Activated naive CD4-positive, alpha-beta T cell treated with anti-CD3 and anti-CD28 coated beads, Interleukin-2, amount 50 U/mL, for 24 hours (primary cell): ENCODE measurements at regions not wholly inside any gene's neighbourhood (a gene's known extent, or its start where the extent isn't known, plus 50 kb on each side); places are given as distances from the start of the nearest gene placed in this dataset.

Source experiments
- H3K27ac Mint-ChIP-seq: one replicate; pipeline ENCODE4 v1.8.0; 2021; ENCODE audit warnings: mild to moderate bottlenecking, mixed read lengths
- H3K27me3 Mint-ChIP-seq: one replicate; pipeline ENCODE4 v1.8.0; 2021; ENCODE audit warnings: mixed read lengths
- H3K36me3 Mint-ChIP-seq: one replicate; pipeline ENCODE4 v1.8.0; 2021; ENCODE audit warnings: mixed read lengths
- H3K4me1 Mint-ChIP-seq: one replicate; pipeline ENCODE4 v1.8.0; 2021; ENCODE audit warnings: mixed read lengths
- H3K4me3 Mint-ChIP-seq: one replicate; pipeline ENCODE4 v1.8.0; 2021; ENCODE audit warnings: mild to moderate bottlenecking, mixed read lengths
- H3K9me3 Mint-ChIP-seq: one replicate; pipeline ENCODE4 v1.8.0; 2021; ENCODE audit warnings: mixed read lengths

GRCh38 chr9:118976160-118976559 lies 393.1 kb downstream of the BRINP1 start:
- Mint-ChIP-seq H3K36me3 (no peaks in the 10 kb centered on the region), H3K4me1 (no peaks in the 10 kb centered on the region), H3K9me3 (no peaks in the 10 kb centered on the region), H3K27ac (no peak overlapping the region), H3K4me3 (no peak overlapping the region), H3K27me3 (peaks cover 1% of the 10 kb centered on the region)

- Mint-ChIP-seq H3K36me3 (no peaks in the 10 kb centered on the region), H3K9me3 (peaks cover 5% of the 10 kb centered on the region), H3K27me3 (peaks cover 2% of the 10 kb centered on the region), H3K27ac (no peak overlapping the region), H3K4me1 (no peaks in the 10 kb centered on the region), H3K4me3 (no peak overlapping the region)
Measured at GRCh38 chr9:118984607-118985006, 384.6 kb downstream of the BRINP1 start.

- Mint-ChIP-seq H3K36me3 (no peaks in the 10 kb centered on the region), H3K27ac (no peak overlapping the region), H3K4me3 (no peak overlapping the region), H3K4me1 (no peaks in the 10 kb centered on the region), H3K9me3 (peaks cover 6% of the 10 kb centered on the region), H3K27me3 (peaks cover 2% of the 10 kb centered on the region)
Measured at GRCh38 chr9:118985851-118986250, 383.4 kb downstream of the BRINP1 start.

GRCh38 chr9:118987167-118987566 lies 382.1 kb downstream of the BRINP1 start:
- Mint-ChIP-seq H3K4me3 (no peak overlapping the region), H3K27me3 (peaks cover 2% of the 10 kb centered on the region), H3K4me1 (no peaks in the 10 kb centered on the region), H3K9me3 (peaks cover 6% of the 10 kb centered on the region), H3K36me3 (no peaks in the 10 kb centered on the region), H3K27ac (no peak overlapping the region)

GRCh38 chr9:118990949-118991348 lies 378.3 kb downstream of the BRINP1 start:
- Mint-ChIP-seq H3K27ac (no peak overlapping the region), H3K36me3 (no peaks in the 10 kb centered on the region), H3K4me1 (no peaks in the 10 kb centered on the region), H3K9me3 (peaks cover 6% of the 10 kb centered on the region), H3K4me3 (no peak overlapping the region), H3K27me3 (peaks cover 2% of the 10 kb centered on the region)

- no peaks in the 10 kb centered on the region for H3K4me1 Mint-ChIP-seq
- H3K9me3 Mint-ChIP-seq: peaks cover 6% of the 10 kb centered on the region
- peaks cover 2% of the 10 kb centered on the region for H3K27me3 Mint-ChIP-seq
- H3K4me3 Mint-ChIP-seq: no peak overlapping the region
- H3K36me3 Mint-ChIP-seq: no peaks in the 10 kb centered on the region
- no peak overlapping the region for H3K27ac Mint-ChIP-seq
Measured at GRCh38 chr9:118991366-118992285, 377.6 kb downstream of the BRINP1 start.

GRCh38 chr9:118992813-118993794 lies 376.1 kb downstream of the BRINP1 start:
- H3K4me1 Mint-ChIP-seq: no peaks in the 10 kb centered on the region
- H3K27me3 Mint-ChIP-seq: peaks cover 2% of the 10 kb centered on the region
- H3K9me3 Mint-ChIP-seq: peaks cover 6% of the 10 kb centered on the region
- H3K36me3 Mint-ChIP-seq: no peaks in the 10 kb centered on the region
- H3K27ac Mint-ChIP-seq: no peak overlapping the region
- no peak overlapping the region for H3K4me3 Mint-ChIP-seq

- no peak overlapping the region for H3K4me3 Mint-ChIP-seq
- no peaks in the 10 kb centered on the region for H3K4me1 Mint-ChIP-seq
- no peaks in the 10 kb centered on the region for H3K36me3 Mint-ChIP-seq
- H3K27me3 Mint-ChIP-seq: peaks cover 2% of the 10 kb centered on the region
- H3K9me3 Mint-ChIP-seq: peaks cover 6% of the 10 kb centered on the region
- H3K27ac Mint-ChIP-seq: no peak overlapping the region
Measured at GRCh38 chr9:118993965-118994364, 375.3 kb downstream of the BRINP1 start.

GRCh38 chr9:119002491-119002890 lies 366.7 kb downstream of the BRINP1 start:
- Mint-ChIP-seq H3K27ac (no peak overlapping the region), H3K9me3 (peaks cover under 1% of the 10 kb centered on the region), H3K27me3 (no peaks in the 10 kb centered on the region), H3K36me3 (no peaks in the 10 kb centered on the region), H3K4me3 (no peak overlapping the region), H3K4me1 (no peaks in the 10 kb centered on the region)

- Mint-ChIP-seq H3K9me3 (peaks cover 7% of the 10 kb centered on the region), H3K4me1 (no peaks in the 10 kb centered on the region), H3K4me3 (no peak overlapping the region), H3K36me3 (no peaks in the 10 kb centered on the region), H3K27ac (no peak overlapping the region), H3K27me3 (no peaks in the 10 kb centered on the region)
Measured at GRCh38 chr9:119003201-119003611, 366.0 kb downstream of the BRINP1 start.

- Mint-ChIP-seq H3K9me3 (peaks cover 7% of the 10 kb centered on the region), H3K27me3 (no peaks in the 10 kb centered on the region), H3K4me1 (no peaks in the 10 kb centered on the region), H3K27ac (no peak overlapping the region), H3K36me3 (no peaks in the 10 kb centered on the region), H3K4me3 (no peak overlapping the region)
Measured at GRCh38 chr9:119003882-119004617, 365.2 kb downstream of the BRINP1 start.

GRCh38 chr9:119004618-119004990 lies 364.6 kb downstream of the BRINP1 start:
- H3K4me1 Mint-ChIP-seq: no peaks in the 10 kb centered on the region
- no peaks in the 10 kb centered on the region for H3K27me3 Mint-ChIP-seq
- no peaks in the 10 kb centered on the region for H3K36me3 Mint-ChIP-seq
- peaks cover 7% of the 10 kb centered on the region for H3K9me3 Mint-ChIP-seq
- no peak overlapping the region for H3K27ac Mint-ChIP-seq
- H3K4me3 Mint-ChIP-seq: no peak overlapping the region

GRCh38 chr9:119005162-119005561 lies 364.1 kb downstream of the BRINP1 start:
- Mint-ChIP-seq H3K36me3 (no peaks in the 10 kb centered on the region), H3K4me1 (no peaks in the 10 kb centered on the region), H3K27ac (no peak overlapping the region)

GRCh38 chr9:119009249-119009648 lies 360.0 kb downstream of the BRINP1 start:
- Mint-ChIP-seq H3K4me1 (no peaks in the 10 kb centered on the region), H3K27ac (no peak overlapping the region), H3K36me3 (no peaks in the 10 kb centered on the region), H3K9me3 (peaks cover 7% of the 10 kb centered on the region), H3K4me3 (no peak overlapping the region), H3K27me3 (no peaks in the 10 kb centered on the region)

More at GRCh38 chr9:119005162-119005561, 364.1 kb downstream of the BRINP1 start:
- Mint-ChIP-seq H3K9me3 (peaks cover 7% of the 10 kb centered on the region), H3K4me3 (no peak overlapping the region), H3K27me3 (no peaks in the 10 kb centered on the region)

- no peaks in the 10 kb centered on the region for H3K36me3 Mint-ChIP-seq
- H3K4me1 Mint-ChIP-seq: no peaks in the 10 kb centered on the region
- no peaks in the 10 kb centered on the region for H3K27me3 Mint-ChIP-seq
- no peak overlapping the region for H3K27ac Mint-ChIP-seq
- no peaks in the 10 kb centered on the region for H3K9me3 Mint-ChIP-seq
- no peak overlapping the region for H3K4me3 Mint-ChIP-seq
Measured at GRCh38 chr9:119020284-119020683, 349.0 kb downstream of the BRINP1 start.
